ENCODE measurements at regions not wholly inside any gene's neighbourhood (a gene's known extent, or its start where the extent isn't known, plus 50 kb on each side); places are given as distances from the start of the nearest gene placed in this dataset.

DNA sequence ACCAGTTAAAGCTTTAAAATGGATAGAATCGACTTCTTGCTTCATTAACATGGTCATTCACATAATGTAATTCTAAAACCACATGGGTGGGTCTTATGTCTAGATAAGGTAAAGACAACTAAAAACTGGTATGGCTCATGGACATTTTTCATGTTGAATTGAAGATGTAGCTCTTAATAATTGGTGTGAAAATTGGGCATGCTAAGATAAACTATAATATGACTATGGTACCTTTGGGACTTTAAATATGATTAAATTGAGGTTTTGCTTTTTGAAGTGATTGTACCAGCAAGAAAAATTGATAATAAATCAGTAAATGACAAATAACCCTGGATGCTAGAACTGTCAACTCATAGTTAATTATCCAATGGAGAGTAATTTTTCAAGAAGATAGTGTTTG is 710.7 kb upstream of the PTPRD start:
- H3K9me3 ChIP-seq (ENCODE audit: low read length) = no peaks in the 10 kb centered on the region
- H3K4me1 ChIP-seq (ENCODE audit: insufficient read depth, low read length) = no peaks in the 10 kb centered on the region; the same call in 1 of the 2 replicates
- H3K9ac ChIP-seq (ENCODE audit: low read length) = no peak overlapping the region
- H3F3A ChIP-seq (ENCODE audit: low read length, unreplicated experiment) = no peaks in the 10 kb centered on the region
- no peaks in the 10 kb centered on the region for H3K9me2 ChIP-seq (replicated peaks; ENCODE audit: low read length)
- no peak overlapping the region for H3K4me2 ChIP-seq (ENCODE audit: low read length)
- no peaks in the 10 kb centered on the region for H3K36me3 ChIP-seq (ENCODE audit: low read depth, low read length)
- TF ChIP-seq, protein P1, sequence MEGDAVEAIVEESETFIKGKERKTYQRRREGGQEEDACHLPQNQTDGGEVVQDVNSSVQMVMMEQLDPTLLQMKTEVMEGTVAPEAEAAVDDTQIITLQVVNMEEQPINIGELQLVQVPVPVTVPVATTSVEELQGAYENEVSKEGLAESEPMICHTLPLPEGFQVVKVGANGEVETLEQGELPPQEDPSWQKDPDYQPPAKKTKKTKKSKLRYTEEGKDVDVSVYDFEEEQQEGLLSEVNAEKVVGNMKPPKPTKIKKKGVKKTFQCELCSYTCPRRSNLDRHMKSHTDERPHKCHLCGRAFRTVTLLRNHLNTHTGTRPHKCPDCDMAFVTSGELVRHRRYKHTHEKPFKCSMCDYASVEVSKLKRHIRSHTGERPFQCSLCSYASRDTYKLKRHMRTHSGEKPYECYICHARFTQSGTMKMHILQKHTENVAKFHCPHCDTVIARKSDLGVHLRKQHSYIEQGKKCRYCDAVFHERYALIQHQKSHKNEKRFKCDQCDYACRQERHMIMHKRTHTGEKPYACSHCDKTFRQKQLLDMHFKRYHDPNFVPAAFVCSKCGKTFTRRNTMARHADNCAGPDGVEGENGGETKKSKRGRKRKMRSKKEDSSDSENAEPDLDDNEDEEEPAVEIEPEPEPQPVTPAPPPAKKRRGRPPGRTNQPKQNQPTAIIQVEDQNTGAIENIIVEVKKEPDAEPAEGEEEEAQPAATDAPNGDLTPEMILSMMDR (conservative IDR thresholded peaks at IDR 0.05; ENCODE audit: low read depth, low read length) = no peak
- TF ChIP-seq EZH2 (IDR thresholded peaks at IDR 0.05; ENCODE audit: low read length, unreplicated experiment) (no peak), EZH2phosphoT487 (IDR thresholded peaks at IDR 0.05; ENCODE audit: borderline replicate concordance, low read length) (no peak)
- POLR2A ChIA-PET (ENCODE audit: unreplicated experiment) = no interaction called here
- no peak overlapping the region for H3K27ac ChIP-seq (ENCODE audit: low read length)
- no peak for ATAC-seq
- no peaks in the 10 kb centered on the region for H4K20me1 ChIP-seq (ENCODE audit: low read length)
- intact Hi-C loops (cut with micrococcal nuclease) = no loop called here
- CTCF ChIA-PET = no interaction called here
- no TSS peak for BruUV-seq (replicated peaks)
- DNase-seq = no peak
- H3K27me3 ChIP-seq (ENCODE audit: low read length) = no peaks in the 10 kb centered on the region
- H2AFZ ChIP-seq (ENCODE audit: low read length) = no peak overlapping the region
- H3K4me3 ChIP-seq (ENCODE audit: low read length) = no peak overlapping the region
- H3K79me2 ChIP-seq (ENCODE audit: low read length) = no peaks in the 10 kb centered on the region

DNA sequence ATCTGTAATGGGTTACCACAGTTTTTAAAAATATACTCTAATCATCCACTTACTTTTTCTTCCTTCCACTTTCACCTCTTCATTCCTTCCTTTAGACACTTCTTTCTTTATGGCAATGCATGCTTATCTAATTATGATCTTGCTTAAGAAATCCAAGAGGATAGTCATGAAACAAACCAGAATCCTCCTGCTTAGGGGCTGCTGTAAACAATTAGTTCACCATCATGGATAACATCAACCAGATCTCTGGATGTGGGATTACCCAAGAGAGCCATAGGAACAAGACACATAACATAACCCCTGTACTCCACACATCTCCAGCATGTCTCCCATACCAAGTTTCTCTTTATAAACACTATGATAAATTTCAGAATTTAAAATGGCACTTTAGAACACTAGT is 713.4 kb upstream of the PTPRD start:
- CTCF ChIA-PET = no interaction called here
- H4K20me1 ChIP-seq (ENCODE audit: low read length) = no peaks in the 10 kb centered on the region
- POLR2A ChIA-PET (ENCODE audit: unreplicated experiment) = no interaction called here
- no peak overlapping the region for H3K4me2 ChIP-seq (ENCODE audit: low read length)
- DNase-seq (no peak), ATAC-seq (no peak)
- no peak overlapping the region for H3K9ac ChIP-seq (ENCODE audit: low read length)
- no TSS peak for BruUV-seq (replicated peaks)
- intact Hi-C loops (cut with micrococcal nuclease) = no loop called here
- no peak overlapping the region for H3K27ac ChIP-seq (ENCODE audit: low read length)
- H3K9me3 ChIP-seq (ENCODE audit: low read length) = no peaks in the 10 kb centered on the region
- H3K4me1 ChIP-seq (ENCODE audit: insufficient read depth, low read length) = no peaks in the 10 kb centered on the region
- H3K9me2 ChIP-seq (replicated peaks; ENCODE audit: low read length) = no peaks in the 10 kb centered on the region
- TF ChIP-seq, protein P1 (conservative IDR thresholded peaks at IDR 0.05; ENCODE audit: low read depth, low read length) = no peak
- TF ChIP-seq EZH2phosphoT487 (IDR thresholded peaks at IDR 0.05; ENCODE audit: borderline replicate concordance, low read length) = no peak
- TF ChIP-seq EZH2 (IDR thresholded peaks at IDR 0.05; ENCODE audit: low read length, unreplicated experiment) = no peak
- H3K36me3 ChIP-seq (ENCODE audit: low read depth, low read length) = no peaks in the 10 kb centered on the region
- no peaks in the 10 kb centered on the region for H3K27me3 ChIP-seq (ENCODE audit: low read length)
- no peak overlapping the region for H3K4me3 ChIP-seq (ENCODE audit: low read length)
- H2AFZ ChIP-seq (ENCODE audit: low read length) = no peak overlapping the region
- no peaks in the 10 kb centered on the region for H3K79me2 ChIP-seq (ENCODE audit: low read length)
- no peaks in the 10 kb centered on the region for H3F3A ChIP-seq (ENCODE audit: low read length, unreplicated experiment)

DNA sequence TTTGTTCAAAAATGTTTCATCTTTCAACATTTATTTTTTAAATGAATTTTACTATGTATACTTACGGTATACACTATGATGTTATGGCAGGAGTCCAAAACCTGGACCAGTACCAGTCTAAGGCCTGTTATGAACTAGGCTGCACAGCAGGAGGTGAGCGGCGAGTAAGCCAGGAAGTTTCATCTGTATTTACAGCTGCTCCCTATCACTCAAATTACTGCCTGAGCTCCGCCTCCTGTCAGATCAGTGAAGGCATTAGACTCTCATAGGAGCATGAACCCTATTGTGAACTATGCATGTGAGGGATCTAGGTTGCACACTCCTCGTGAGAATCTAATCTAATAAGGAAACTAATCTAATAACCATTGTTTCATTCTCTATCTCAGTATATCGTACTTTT is 715.5 kb upstream of the PTPRD start:
- Histone ChIP-seq H3K79me2 (ENCODE audit: low read length) (no peaks in the 10 kb centered on the region), H3F3A (ENCODE audit: low read length, unreplicated experiment) (no peaks in the 10 kb centered on the region), H3K9me2 (replicated peaks; ENCODE audit: low read length) (no peaks in the 10 kb centered on the region), H2AFZ (ENCODE audit: low read length) (no peak overlapping the region), H4K20me1 (ENCODE audit: low read length) (no peaks in the 10 kb centered on the region), H3K9ac (ENCODE audit: low read length) (no peak overlapping the region), H3K4me3 (ENCODE audit: low read length) (no peak overlapping the region), H3K4me2 (ENCODE audit: low read length) (no peak overlapping the region), H3K27ac (ENCODE audit: low read length) (no peak overlapping the region), H3K9me3 (ENCODE audit: low read length) (no peaks in the 10 kb centered on the region), H3K27me3 (ENCODE audit: low read length) (no peaks in the 10 kb centered on the region), H3K36me3 (ENCODE audit: low read depth, low read length) (no peaks in the 10 kb centered on the region), H3K4me1 (ENCODE audit: insufficient read depth, low read length) (no peaks in the 10 kb centered on the region)
- no peak for TF ChIP-seq EZH2phosphoT487 (IDR thresholded peaks at IDR 0.05; ENCODE audit: borderline replicate concordance, low read length)
- TF ChIP-seq, protein P1 (conservative IDR thresholded peaks at IDR 0.05; ENCODE audit: low read depth, low read length) = no peak
- TF ChIP-seq EZH2 (IDR thresholded peaks at IDR 0.05; ENCODE audit: low read length, unreplicated experiment) = no peak
- DNase-seq = no peak
- intact Hi-C loops (cut with micrococcal nuclease) = no loop called here
- no peak for ATAC-seq
- POLR2A ChIA-PET (ENCODE audit: unreplicated experiment) = no interaction called here
- BruUV-seq (replicated peaks) = no TSS peak
- CTCF ChIA-PET = no interaction called here
